Esophagus squamous epithelium (tissue), 4 donors: ENCODE measurements at regions not wholly inside any gene's neighbourhood (a gene's known extent, or its start where the extent isn't known, plus 50 kb on each side); places are given as distances from the start of the nearest gene placed in this dataset.

ENCODE experiments used
- POLR2A ChIP-seq, 4 donors: fragments of 450-650 bp; IDR thresholded peaks; one replicate each; pipeline ENCODE4 v1.6.1; 2017; ENCODE audit warnings: antibody characterized with exemption in 4 of 4, mild to moderate bottlenecking in 4 of 4, moderate library complexity in 3 of 4
- TF ChIP-seq, protein P1 (sequence below), 6 experiments: fragments of 450-650 bp in 4 of 6; fragments of 200-600 bp in 2 of 6; sonication (generic) in 2 of 6; IDR thresholded peaks; one replicate each; pipeline ENCODE4 v1.5.1; 2016 to 2019; ENCODE audit warnings: antibody characterized with exemption in 6 of 6, mild to moderate bottlenecking in 4 of 6, moderate library complexity in 4 of 6

DNA sequence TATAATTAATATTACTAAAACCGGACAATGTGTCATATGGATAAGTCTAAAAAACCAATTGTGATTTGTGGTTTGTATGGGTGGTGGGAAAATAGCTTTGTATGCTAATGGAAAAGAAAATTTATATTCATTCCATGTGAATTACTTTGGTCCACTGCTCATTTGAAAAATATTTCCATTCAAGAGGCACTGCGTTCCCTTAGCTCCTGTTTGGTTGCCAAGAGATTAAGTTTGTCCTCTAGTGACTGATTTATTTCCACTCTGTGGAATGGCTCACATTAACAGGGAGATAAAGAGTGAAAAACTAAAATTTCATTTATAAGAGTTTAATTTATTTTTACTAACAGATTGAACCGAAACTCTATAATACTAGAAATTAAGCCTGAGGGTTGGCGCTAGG is 744.1 kb upstream of the CHRM3 start:
- TF ChIP-seq, protein P1, sequence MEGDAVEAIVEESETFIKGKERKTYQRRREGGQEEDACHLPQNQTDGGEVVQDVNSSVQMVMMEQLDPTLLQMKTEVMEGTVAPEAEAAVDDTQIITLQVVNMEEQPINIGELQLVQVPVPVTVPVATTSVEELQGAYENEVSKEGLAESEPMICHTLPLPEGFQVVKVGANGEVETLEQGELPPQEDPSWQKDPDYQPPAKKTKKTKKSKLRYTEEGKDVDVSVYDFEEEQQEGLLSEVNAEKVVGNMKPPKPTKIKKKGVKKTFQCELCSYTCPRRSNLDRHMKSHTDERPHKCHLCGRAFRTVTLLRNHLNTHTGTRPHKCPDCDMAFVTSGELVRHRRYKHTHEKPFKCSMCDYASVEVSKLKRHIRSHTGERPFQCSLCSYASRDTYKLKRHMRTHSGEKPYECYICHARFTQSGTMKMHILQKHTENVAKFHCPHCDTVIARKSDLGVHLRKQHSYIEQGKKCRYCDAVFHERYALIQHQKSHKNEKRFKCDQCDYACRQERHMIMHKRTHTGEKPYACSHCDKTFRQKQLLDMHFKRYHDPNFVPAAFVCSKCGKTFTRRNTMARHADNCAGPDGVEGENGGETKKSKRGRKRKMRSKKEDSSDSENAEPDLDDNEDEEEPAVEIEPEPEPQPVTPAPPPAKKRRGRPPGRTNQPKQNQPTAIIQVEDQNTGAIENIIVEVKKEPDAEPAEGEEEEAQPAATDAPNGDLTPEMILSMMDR (IDR thresholded peaks at IDR 0.05): no peak
- TF ChIP-seq POLR2A (IDR thresholded peaks at IDR 0.05): no peak
